HG02571 (cell line): ENCODE measurements at regions not wholly inside any gene's neighbourhood (a gene's known extent, or its start where the extent isn't known, plus 50 kb on each side); places are given as distances from the start of the nearest gene placed in this dataset.
"Not testable (repeated sequence)": the region's sequence is repeated elsewhere in the genome, so short reads cannot be mapped to it uniquely, and the experiment has no call there.

Experiments used
- ATAC-seq: cut with Tn5 transposase; IDR thresholded peaks from one replicate; pipeline ENCODE4 v1.9.1; 2021; ENCODE audit warnings: mild to moderate bottlenecking, moderate library complexity; ENCODE audit not compliant: unreplicated experiment

DNA sequence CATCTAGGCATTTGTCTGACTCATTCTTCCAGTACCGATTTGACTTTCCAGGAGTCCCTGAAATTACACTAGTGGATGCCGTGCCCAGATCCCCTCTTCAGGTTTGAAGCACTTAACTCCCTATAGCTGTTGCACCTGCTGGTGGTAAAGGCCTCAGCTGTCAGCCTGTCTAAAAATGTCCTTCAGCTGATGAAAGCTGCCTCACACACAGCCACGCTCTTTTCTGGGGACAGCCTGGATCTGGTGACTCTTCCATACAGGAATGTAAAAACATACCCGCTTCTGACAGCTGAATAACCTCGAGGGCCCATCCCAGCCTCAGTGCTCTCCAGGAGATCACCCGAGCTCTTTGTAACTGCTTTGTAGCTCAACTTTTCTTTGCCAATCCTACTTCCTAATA lies 534.1 kb upstream of the GRM7 start:
- ATAC-seq: no peak

DNA sequence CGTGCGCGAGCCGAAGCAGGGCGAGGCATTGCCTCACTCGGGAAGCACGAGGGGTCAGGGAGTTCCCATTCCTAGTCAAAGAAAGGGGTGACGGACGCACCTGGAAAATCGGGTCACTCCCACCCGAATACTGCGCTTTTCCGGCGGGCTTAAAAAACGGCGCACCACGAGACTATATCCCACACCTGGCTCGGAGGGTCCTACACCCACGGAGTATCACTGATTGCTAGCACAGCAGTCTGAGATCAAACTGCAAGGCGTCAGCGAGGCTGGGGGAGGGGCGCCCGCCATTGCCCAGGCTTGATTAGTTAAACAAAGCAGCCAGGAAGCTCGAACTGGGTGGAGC lies 520.0 kb upstream of the GRM7 start:
- ATAC-seq: not testable (repeated sequence)

- no peak for ATAC-seq
These were observed 509.2 kb upstream of the GRM7 start for GRCh38 chr3:6351752-6352151.

DNA sequence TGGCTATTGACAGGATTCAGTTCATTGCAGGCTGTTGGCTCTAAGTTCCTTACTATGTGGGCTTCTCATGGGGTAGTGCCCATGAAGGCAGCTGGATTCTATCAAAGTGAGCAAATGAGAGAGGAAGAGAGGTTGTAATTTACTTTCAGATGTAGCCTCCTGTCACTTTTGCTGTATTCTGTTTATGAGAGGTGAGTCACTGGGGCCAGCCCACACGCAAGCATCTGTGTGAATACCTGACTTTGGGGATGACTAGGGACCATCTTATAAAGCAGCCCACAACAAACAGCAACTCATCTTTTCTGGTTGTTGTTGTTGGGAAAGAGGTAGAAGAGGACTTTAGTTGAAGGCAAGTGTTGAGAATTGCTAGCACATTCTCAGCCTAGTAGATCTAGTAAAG lies 506.3 kb upstream of the GRM7 start:
- no peak for ATAC-seq

DNA sequence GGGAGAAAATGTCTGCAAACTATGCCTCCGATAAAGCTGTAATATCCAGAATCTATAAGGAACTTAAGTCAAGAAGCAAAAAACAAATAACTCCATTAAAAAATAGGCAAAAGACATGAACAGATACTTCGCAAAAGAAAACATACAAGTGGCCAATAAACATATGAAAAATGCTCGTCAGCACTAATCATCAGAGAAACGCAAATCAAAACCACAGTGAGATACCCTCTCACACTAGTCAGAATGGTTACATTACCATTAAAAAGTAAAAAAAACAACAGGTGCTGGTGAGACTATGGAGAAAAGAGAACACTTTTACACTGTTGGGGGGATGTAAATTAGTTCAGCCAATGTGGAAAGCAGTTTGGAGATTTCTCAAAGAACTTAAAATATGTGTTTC lies 498.5 kb upstream of the GRM7 start:
- no peak for ATAC-seq

GRCh38 chr3:6367171-6367570 lies 493.7 kb upstream of the GRM7 start:
- ATAC-seq: no peak

- ATAC-seq: no peak
These were observed 468.8 kb upstream of the GRM7 start for GRCh38 chr3:6392123-6392522.

- no peak for ATAC-seq
These were observed 466.0 kb upstream of the GRM7 start for GRCh38 chr3:6394944-6395343.

DNA sequence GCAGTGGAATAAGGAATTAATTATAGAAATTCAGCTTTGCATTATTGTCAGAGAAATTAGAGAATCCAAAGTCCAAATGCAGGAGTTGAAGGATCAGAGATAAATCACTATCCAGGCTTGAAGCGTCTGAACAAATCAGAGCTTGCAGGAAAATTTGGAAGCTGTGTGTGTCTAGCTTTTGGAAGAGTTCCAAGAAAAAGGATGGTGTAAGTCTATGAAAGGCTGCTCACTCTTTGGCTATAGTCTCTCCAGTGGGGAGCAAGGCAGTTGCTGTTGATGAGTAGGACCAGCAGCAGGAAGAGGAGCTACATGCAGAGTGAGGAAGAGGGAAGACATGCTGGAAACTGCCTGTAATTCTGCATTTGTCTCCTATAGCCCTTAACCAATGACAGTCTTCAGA lies 464.3 kb upstream of the GRM7 start:
- no peak for ATAC-seq

GRCh38 chr3:6402666-6403065 lies 458.2 kb upstream of the GRM7 start:
- ATAC-seq: not testable (repeated sequence)

- ATAC-seq: not testable (repeated sequence)
These were observed 454.0 kb upstream of the GRM7 start for GRCh38 chr3:6406923-6407322.

GRCh38 chr3:6416049-6416661 lies 444.8 kb upstream of the GRM7 start:
- ATAC-seq: no peak

- ATAC-seq: no peak
These were observed 443.7 kb upstream of the GRM7 start for GRCh38 chr3:6417174-6417573.

GRCh38 chr3:6418485-6418884 lies 442.4 kb upstream of the GRM7 start:
- no peak for ATAC-seq

DNA sequence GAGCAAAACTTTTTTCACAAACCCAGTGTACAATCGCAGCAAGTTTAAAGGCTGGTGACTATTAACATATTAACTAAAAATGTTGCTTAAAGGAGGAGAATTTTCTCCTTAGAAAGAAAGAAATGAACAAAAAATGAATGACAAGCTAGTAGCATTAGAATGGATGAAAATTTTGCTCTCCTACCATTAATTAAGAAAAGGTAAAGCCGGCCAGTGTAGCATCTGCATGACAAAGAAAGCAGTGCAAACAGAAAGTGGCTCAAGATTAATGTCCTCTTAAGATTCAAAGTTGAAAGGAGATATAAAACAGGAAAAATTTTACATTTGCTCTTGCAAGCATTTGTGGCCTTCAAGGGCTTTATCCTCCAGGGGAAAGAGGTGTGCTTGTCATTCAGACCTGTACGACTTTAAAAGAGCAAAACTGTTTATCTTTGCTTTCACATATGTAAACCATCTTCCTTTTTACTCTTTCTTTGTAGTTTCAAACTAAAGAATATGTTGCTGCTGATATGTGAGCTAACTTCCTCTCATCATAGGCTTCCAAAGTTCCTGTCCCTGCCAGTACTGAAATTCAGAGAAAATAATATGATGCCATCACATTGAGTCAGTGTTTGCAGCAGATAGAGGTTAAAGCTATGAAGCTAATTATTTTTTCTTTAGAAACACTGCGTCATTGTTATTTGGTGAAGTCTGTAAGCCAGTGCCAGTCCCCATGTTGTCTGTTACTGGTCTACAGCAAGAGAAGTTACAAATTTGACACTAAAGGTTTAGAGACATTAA lies 439.1 kb upstream of the GRM7 start:
- no peak for ATAC-seq

DNA sequence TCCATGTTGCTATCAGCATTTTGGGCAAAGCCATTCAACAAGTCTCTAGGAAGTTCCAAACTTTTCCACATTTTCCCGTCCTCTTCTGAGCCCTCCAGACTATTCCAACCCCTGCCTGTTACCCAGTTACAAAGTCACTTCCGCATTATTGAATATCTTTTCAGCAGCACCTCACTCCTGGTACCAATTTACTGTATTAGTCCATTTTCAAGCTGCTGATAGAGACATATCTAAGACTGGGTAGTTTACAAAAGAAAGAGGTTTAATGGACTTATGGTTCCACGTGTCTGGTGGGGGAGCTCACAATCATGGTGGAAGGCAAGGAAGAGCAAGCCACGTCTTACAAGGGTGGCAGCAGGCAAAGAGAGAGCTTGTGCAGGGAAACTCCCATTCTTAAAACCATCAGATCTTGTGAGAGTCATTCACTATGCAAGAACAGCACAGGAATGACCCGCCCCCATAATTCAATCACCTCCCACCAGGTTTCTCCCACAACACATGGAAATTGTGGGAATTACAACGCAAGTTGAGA lies 435.6 kb upstream of the GRM7 start:
- ATAC-seq: no peak

DNA sequence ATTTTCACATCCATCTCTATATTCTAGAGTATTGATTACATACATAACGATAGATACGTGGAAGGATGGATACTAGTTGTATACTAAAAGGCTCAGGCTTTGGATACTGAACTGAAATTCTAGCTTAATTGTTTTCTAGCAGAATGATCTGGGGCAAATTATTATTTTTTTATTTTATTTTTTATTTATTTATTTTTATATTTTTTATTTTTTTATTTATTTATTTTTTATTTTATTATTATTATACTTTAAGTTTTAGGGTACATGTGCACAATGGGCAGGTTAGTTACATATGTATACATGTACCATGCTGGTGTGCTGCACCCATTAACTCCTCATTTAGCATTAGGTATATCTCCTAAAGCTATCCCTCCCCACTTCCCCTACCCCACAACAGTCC lies 432.6 kb upstream of the GRM7 start:
- ATAC-seq: not testable (repeated sequence)

DNA sequence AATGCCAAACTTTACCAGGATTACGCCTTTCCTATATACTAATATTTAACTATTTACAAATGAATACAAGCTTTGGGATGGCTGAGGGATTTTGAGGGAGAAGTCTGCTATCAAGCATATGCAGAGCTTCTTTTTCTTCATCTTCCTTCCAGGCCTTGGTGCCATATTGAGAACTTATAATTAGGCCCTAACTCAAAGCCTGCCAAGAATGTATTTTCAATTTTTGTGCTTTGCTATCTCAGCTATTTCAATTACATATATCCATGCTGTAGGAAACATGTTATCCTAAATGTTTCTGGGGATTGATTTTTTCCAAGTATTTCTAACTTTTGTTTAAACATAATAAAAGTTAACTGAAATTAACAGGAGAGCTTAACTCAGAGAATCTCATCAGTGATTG lies 425.0 kb upstream of the GRM7 start:
- ATAC-seq: no peak

DNA sequence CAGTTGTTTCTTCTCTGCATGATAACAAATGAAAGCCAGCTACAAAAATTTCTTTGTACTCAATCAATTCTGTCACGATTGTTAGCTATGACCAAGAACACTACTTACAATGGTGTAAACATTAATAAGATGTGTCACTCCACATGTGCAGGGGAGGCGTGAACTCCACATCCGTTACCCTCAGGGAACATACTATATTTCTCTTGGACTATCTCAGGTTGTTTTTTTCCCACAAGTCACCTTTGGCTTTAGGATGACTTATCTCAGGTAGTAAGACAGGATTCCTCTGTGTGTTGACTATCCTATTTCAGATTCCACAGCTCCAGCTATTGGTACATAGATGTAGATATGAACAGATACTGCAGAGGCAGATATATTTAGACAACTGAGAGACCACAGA lies 423.3 kb upstream of the GRM7 start:
- no peak for ATAC-seq

DNA sequence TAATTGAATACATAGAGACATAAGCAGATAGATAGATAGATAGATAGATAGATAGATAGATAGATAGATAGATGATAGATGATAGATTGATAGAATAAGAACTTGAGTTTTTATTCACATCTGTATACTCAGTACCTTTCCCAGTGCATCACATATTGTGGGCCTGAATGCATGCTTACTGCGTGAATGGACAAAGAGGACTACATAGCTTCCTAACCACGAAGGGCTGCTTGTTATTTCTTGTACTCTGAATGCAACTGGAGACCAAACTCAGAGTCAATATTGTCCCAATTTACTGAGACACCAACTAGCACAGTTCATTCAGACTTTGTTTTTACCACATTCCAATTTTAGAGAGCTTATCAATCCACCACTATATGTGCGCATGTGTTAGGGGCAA lies 422.9 kb upstream of the GRM7 start:
- ATAC-seq: no peak

GRCh38 chr3:6439226-6439625 lies 421.7 kb upstream of the GRM7 start:
- no peak for ATAC-seq

- ATAC-seq: no peak
These were observed 421.1 kb upstream of the GRM7 start for GRCh38 chr3:6439824-6440223.
